Inflammatory macrophage (primary cell): ENCODE measurements at regions not wholly inside any gene's neighbourhood (a gene's known extent, or its start where the extent isn't known, plus 50 kb on each side); places are given as distances from the start of the nearest gene placed in this dataset.
"Not testable (repeated sequence)": the region's sequence is repeated elsewhere in the genome, so short reads cannot be mapped to it uniquely, and the experiment has no call there.

Experiments used
- DNase-seq, 2 donors: peaks; one replicate each; pipeline ENCODE4 v3.0.0-alpha.2; 2020 to 2022

GRCh38 chr21:22292144-22292543, 1293.9 kb downstream of the NCAM2 start:
- no peak for DNase-seq

GRCh38 chr21:22297575-22297974, 1299.4 kb downstream of the NCAM2 start:
- no peak for DNase-seq

GRCh38 chr21:22311741-22312462, 1313.7 kb downstream of the NCAM2 start:
- no peak for DNase-seq

- DNase-seq = no peak
These were observed 1316.8 kb downstream of the NCAM2 start for GRCh38 chr21:22314963-22315362.

GRCh38 chr21:22319435-22319834, 1321.2 kb downstream of the NCAM2 start:
- no peak for DNase-seq

- no peak for DNase-seq
These were observed 1344.7 kb downstream of the NCAM2 start for GRCh38 chr21:22342889-22343288.

GRCh38 chr21:22343303-22343702, 1345.1 kb downstream of the NCAM2 start:
- DNase-seq = no peak

- DNase-seq = no peak
These were observed 1345.5 kb downstream of the NCAM2 start for GRCh38 chr21:22343721-22344120.

- no peak for DNase-seq
These were observed 1347.4 kb downstream of the NCAM2 start for GRCh38 chr21:22345624-22346023.

GRCh38 chr21:22346576-22346975, 1348.4 kb downstream of the NCAM2 start:
- DNase-seq = no peak

- no peak for DNase-seq
These were observed 1352.9 kb downstream of the NCAM2 start for GRCh38 chr21:22351076-22351475.

- no peak for DNase-seq
These were observed 1353.9 kb downstream of the NCAM2 start for GRCh38 chr21:22352088-22352487.

GRCh38 chr21:22355949-22356348, 1357.7 kb downstream of the NCAM2 start:
- DNase-seq = no peak

- DNase-seq = no peak
These were observed 1358.5 kb downstream of the NCAM2 start for GRCh38 chr21:22356663-22357062.

GRCh38 chr21:22359599-22359998, 1361.4 kb downstream of the NCAM2 start:
- not testable (repeated sequence) for DNase-seq

GRCh38 chr21:22363504-22363903, 1365.3 kb downstream of the NCAM2 start:
- DNase-seq = no peak

- no peak for DNase-seq
These were observed 1366.0 kb downstream of the NCAM2 start for GRCh38 chr21:22364163-22364562.

- no peak for DNase-seq
These were observed 1376.2 kb downstream of the NCAM2 start for GRCh38 chr21:22374218-22374969.

- not testable (repeated sequence) for DNase-seq
These were observed 1379.6 kb downstream of the NCAM2 start for GRCh38 chr21:22377795-22378194.

GRCh38 chr21:22393324-22393723, 1395.1 kb downstream of the NCAM2 start:
- DNase-seq = no peak

- DNase-seq = no peak
These were observed 1397.8 kb downstream of the NCAM2 start for GRCh38 chr21:22395965-22396364.

GRCh38 chr21:22399681-22400514, 1401.7 kb downstream of the NCAM2 start:
- no peak for DNase-seq

- no peak for DNase-seq
These were observed 1411.4 kb downstream of the NCAM2 start for GRCh38 chr21:22409571-22409970.
